HEK293 (cell line): ENCODE measurements at regions not wholly inside any gene's neighbourhood (a gene's known extent, or its start where the extent isn't known, plus 50 kb on each side); places are given as distances from the start of the nearest gene placed in this dataset.

ENCODE experiments used
- CTCF ChIA-PET: fragments of 350-600 bp; formaldehyde crosslinking; extraction: SDS; loops from one replicate; lab custom pipeline; 2021; ENCODE audit warnings: antibody characterized with exemption; lab: Yijun Ruan, JAX
- POLR2A ChIA-PET: fragments of 300-600 bp; formaldehyde crosslinking; extraction: SDS; loops from one replicate; lab custom pipeline; 2020; ENCODE audit warnings: antibody characterized with exemption, inconsistent platforms; lab: Yijun Ruan, JAX
- H3K27ac ChIP-seq: fragments of 200-500 bp; sonication (Bioruptor generic); 2 replicates; pipeline ENCODE4 v1.5.1; 2014; ENCODE audit warnings: low read depth, low read length, control low read depth, inconsistent platforms; ENCODE audit errors: extremely low read depth
- H3K36me3 ChIP-seq, 2 experiments: fragments of 200-500 bp in 1 of 2; sonication (Bioruptor generic) in 1 of 2; 1 replicate in 1 of 2; 2 replicates in 1 of 2; pipeline ENCODE4 v1.5.1; 2014 to 2017; ENCODE audit warnings: inconsistent platforms in 2 of 2, low read length in 2 of 2; ENCODE audit not compliant: control insufficient read depth in 2 of 2, insufficient read depth in 1 of 2
- H3K4me1 ChIP-seq: fragments of 200-500 bp; sonication (Bioruptor generic); 2 replicates; pipeline ENCODE4 v1.5.1; 2014; ENCODE audit warnings: mild to moderate bottlenecking, low read length, inconsistent platforms; ENCODE audit not compliant: control insufficient read depth, insufficient read depth
- H3K4me3 ChIP-seq: 2 replicates; pipeline ENCODE4 v1.5.1; 2011; ENCODE audit warnings: low read depth, mild to moderate bottlenecking, control low read depth, low read length, moderate library complexity
- H3K9me3 ChIP-seq: fragments of 200-500 bp; sonication (Bioruptor generic); 2 replicates; pipeline ENCODE4 v1.5.1; 2014; ENCODE audit warnings: low read depth, low read length, inconsistent platforms; ENCODE audit not compliant: control insufficient read depth, insufficient read depth
- GFI1B ChIP-seq: fragments of 450-650 bp; formaldehyde crosslinking; IDR thresholded peaks from 2 replicates; pipeline ENCODE4 v1.5.1; 2016; ENCODE audit warnings: missing biosample characterization, missing genetic modification characterization
- HOXD13 ChIP-seq: sonication (generic); formaldehyde crosslinking; IDR thresholded peaks from 2 replicates; pipeline ENCODE4 v1.8.0; 2022; ENCODE audit warnings: missing genetic modification reagents, borderline replicate concordance
- KLF16 ChIP-seq: fragments of 450-650 bp; formaldehyde crosslinking; IDR thresholded peaks from 2 replicates; pipeline ENCODE4 v1.5.1; 2017; ENCODE audit warnings: missing biosample characterization, missing genetic modification characterization
- MEIS1 ChIP-seq: sonication (generic); formaldehyde crosslinking; IDR thresholded peaks from 2 replicates; pipeline ENCODE4 v1.8.1; 2022; ENCODE audit warnings: missing genetic modification reagents, mild to moderate bottlenecking, borderline replicate concordance
- OSR2 ChIP-seq: fragments of 450-650 bp; formaldehyde crosslinking; IDR thresholded peaks from 2 replicates; pipeline ENCODE4 v1.5.1; 2016; ENCODE audit warnings: missing biosample characterization, missing genetic modification characterization
- SP7 ChIP-seq: fragments of 450-650 bp; formaldehyde crosslinking; IDR thresholded peaks from 2 replicates; pipeline ENCODE4 v1.5.1; 2016; ENCODE audit warnings: missing biosample characterization, missing genetic modification characterization
- TRIM28 ChIP-seq: IDR thresholded peaks from 2 replicates; pipeline ENCODE4 v1.6.1; 2011; ENCODE audit warnings: low read length, control low read depth, borderline replicate concordance
- ZBTB48 ChIP-seq: fragments of 450-650 bp; formaldehyde crosslinking; IDR thresholded peaks from 2 replicates; pipeline ENCODE4 v1.5.1; 2016; ENCODE audit warnings: missing biosample characterization, missing genetic modification characterization
- ZNF132 ChIP-seq: fragments of 450-650 bp; formaldehyde crosslinking; IDR thresholded peaks from 2 replicates; pipeline ENCODE4 v1.5.1; 2017; ENCODE audit warnings: missing biosample characterization, missing genetic modification characterization, borderline replicate concordance
- ZNF214 ChIP-seq: fragments of 450-650 bp; formaldehyde crosslinking; IDR thresholded peaks from 2 replicates; pipeline ENCODE4 v1.5.1; 2017; ENCODE audit warnings: missing biosample characterization, mild to moderate bottlenecking, missing genetic modification characterization, borderline replicate concordance
- ZNF248 ChIP-seq: fragments of 450-650 bp; formaldehyde crosslinking; IDR thresholded peaks from 2 replicates; pipeline ENCODE4 v1.5.1; 2017; ENCODE audit warnings: missing biosample characterization, missing genetic modification characterization
- ZNF324 ChIP-seq: fragments of 450-650 bp; formaldehyde crosslinking; IDR thresholded peaks from 2 replicates; pipeline ENCODE4 v1.5.1; 2016; ENCODE audit warnings: missing biosample characterization, missing genetic modification characterization
- ZNF366 ChIP-seq: fragments of 450-650 bp; formaldehyde crosslinking; conservative IDR thresholded peaks from 2 replicates; pipeline ENCODE4 v1.5.1; 2016; ENCODE audit warnings: missing biosample characterization, missing genetic modification characterization
- ZNF37A ChIP-seq: fragments of 450-650 bp; IDR thresholded peaks from 2 replicates; pipeline ENCODE4 v1.5.1; 2018; ENCODE audit warnings: missing biosample characterization, missing genetic modification characterization
- ZNF488 ChIP-seq: fragments of 450-650 bp; formaldehyde crosslinking; IDR thresholded peaks from 2 replicates; pipeline ENCODE4 v1.5.1; 2016; ENCODE audit warnings: missing biosample characterization, missing genetic modification characterization
- ZNF513 ChIP-seq: fragments of 450-650 bp; IDR thresholded peaks from 2 replicates; pipeline ENCODE4 v1.5.1; 2018; ENCODE audit warnings: missing biosample characterization, missing genetic modification characterization
- ZNF529 ChIP-seq: fragments of 450-650 bp; formaldehyde crosslinking; IDR thresholded peaks from 2 replicates; pipeline ENCODE4 v1.5.1; 2017; ENCODE audit warnings: missing genetic modification characterization, missing biosample characterization; ENCODE audit not compliant: insufficient replicate concordance
- ZNF558 ChIP-seq: fragments of 450-650 bp; formaldehyde crosslinking; IDR thresholded peaks from 2 replicates; pipeline ENCODE4 v1.5.1; 2016; ENCODE audit warnings: missing biosample characterization, missing genetic modification characterization
- ZNF600 ChIP-seq: fragments of 450-650 bp; formaldehyde crosslinking; IDR thresholded peaks from 2 replicates; pipeline ENCODE4 v1.5.1; 2016; ENCODE audit warnings: missing biosample characterization, missing genetic modification characterization
- ZNF701 ChIP-seq: fragments of 450-650 bp; formaldehyde crosslinking; IDR thresholded peaks from 2 replicates; pipeline ENCODE4 v1.5.1; 2016; ENCODE audit warnings: missing biosample characterization, missing genetic modification characterization
- ZNF747 ChIP-seq: fragments of 450-650 bp; formaldehyde crosslinking; IDR thresholded peaks from 2 replicates; pipeline ENCODE4 v1.5.1; 2016; ENCODE audit warnings: missing biosample characterization, missing genetic modification characterization
- TF ChIP-seq, protein P1 (sequence below): fragments of 450-650 bp; formaldehyde crosslinking; IDR thresholded peaks from 2 replicates; pipeline ENCODE4 v1.5.1; 2017; ENCODE audit warnings: missing biosample characterization, missing genetic modification characterization
- TF ChIP-seq, protein P2 (sequence below): IDR thresholded peaks from 2 replicates; pipeline ENCODE4 v1.6.1; 2011; ENCODE audit warnings: mild to moderate bottlenecking, low read depth, low read length, borderline replicate concordance
- TF ChIP-seq, protein P3 (sequence below): fragments of 450-650 bp; formaldehyde crosslinking; IDR thresholded peaks from 2 replicates; pipeline ENCODE4 v1.5.1; 2016; ENCODE audit warnings: missing biosample characterization, missing genetic modification characterization

DNA sequence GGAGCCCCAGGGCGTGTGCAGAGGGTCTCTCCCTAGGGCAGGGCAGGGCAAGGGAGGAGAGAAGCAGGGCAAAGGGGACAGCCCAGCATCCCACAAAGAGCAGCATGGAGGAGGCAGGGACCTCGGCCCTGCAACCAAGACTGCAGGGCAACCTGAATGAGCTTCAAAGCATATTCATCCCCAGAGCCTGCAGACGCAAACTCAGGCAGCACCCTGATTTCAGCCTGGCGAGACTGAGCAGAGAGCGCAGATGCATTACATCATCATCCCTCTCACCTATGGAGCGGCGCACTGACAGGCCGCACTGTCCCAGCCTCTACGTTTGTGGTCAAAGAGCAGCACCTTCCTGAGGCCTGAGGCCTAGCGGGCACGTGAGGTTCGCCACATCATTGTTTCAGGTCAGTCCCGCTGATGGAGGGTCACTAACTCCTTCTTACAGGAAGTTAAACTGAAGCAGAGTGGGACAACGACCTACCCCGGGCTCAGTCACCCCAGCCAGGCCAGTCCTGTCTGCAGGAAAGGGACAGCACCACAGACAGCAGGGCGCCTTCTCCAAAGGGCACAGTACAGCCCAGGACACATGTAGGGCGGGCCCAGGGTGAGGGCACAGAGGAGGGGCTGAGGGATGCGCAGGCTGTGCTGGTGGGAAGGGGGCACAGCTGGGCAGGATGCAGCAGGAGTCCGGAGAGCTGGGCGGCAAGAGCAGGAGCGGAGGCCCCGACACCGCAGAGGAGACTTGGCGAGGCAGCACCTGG lies 67.2 kb upstream of the RAB6C start:
- CTCF ChIA-PET = no interaction called here
- no peaks in the 10 kb centered on the region for H3K9me3 ChIP-seq
- no peak for TF ChIP-seq OSR2 (tag by site-specific recombination)
- TF ChIP-seq MEIS1 (CRISPR knock-in tag) = no peak
- TF ChIP-seq ZNF366 = no peak
- TF ChIP-seq ZNF558 (tag by site-specific recombination) = no peak
- TF ChIP-seq, all 188 proteins: peak for 0
- POLR2A ChIA-PET = no interaction called here
- Histone ChIP-seq H3K4me3 (no peak overlapping the region), H3K27ac (no peak overlapping the region), H3K4me1 (no peaks in the 10 kb centered on the region), H3K36me3 (no peaks in the 10 kb centered on the region)

- TF ChIP-seq ZBTB48 (tag by site-specific recombination) (no peak), GFI1B (tag by site-specific recombination) (no peak), ZNF37A (no peak), HOXD13 (CRISPR knock-in tag) (no peak), ZNF513 (tag by site-specific recombination) (no peak), TRIM28 (no peak), ZNF248 (no peak)
- POLR2A ChIA-PET = no interaction called here
- H3K4me1 ChIP-seq = no peaks in the 10 kb centered on the region
- H3K36me3 ChIP-seq = no peaks in the 10 kb centered on the region
- no peak overlapping the region for H3K27ac ChIP-seq
- no peak overlapping the region for H3K4me3 ChIP-seq
- H3K9me3 ChIP-seq = no peaks in the 10 kb centered on the region
- CTCF ChIA-PET = no interaction called here
Observed at GRCh38 chr2:129912871-129913694, 66.4 kb upstream of the RAB6C start.

DNA sequence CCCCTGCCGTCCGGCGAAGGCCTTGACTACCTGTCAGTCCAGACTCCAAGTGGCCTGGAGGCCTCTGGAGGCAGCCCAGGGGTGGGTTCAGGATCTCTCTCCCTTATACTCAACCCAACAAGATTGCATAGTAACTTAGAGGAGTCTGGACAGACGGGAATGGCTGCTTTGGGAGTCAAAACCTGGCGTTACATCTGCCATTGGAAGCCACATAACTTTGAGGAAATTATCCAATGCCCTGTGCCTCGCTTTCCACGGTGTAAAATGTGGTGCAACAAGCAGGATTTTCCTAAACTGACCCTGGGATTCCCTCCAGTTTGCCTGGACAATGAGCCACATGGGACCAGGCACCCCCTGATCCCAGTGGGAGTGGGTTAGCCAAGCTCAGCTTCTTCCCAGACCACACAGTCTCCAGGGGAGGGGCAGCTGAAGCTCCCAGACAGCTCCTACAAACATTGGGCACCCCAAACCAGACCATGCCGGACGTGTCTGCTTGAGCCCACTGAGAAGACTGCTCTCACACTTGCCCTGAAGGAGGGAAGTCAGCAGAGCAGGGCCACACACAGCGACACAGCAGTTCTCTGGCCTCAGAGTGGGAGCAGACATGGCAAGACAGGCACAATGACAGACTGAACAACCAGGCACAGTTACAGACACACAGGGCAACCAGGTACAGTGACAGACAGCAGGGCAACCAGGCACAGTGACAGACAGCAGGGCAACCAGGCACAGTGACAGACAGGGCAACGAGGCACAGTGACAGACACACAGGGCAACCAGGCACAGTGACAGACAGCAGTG lies 65.6 kb upstream of the RAB6C start:
- Histone ChIP-seq H3K27ac (no peak overlapping the region), H3K4me1 (no peaks in the 10 kb centered on the region), H3K9me3 (no peaks in the 10 kb centered on the region), H3K4me3 (no peak overlapping the region), H3K36me3 (no peaks in the 10 kb centered on the region)
- CTCF ChIA-PET = no interaction called here
- POLR2A ChIA-PET = no interaction called here
- TF ChIP-seq, protein P1, sequence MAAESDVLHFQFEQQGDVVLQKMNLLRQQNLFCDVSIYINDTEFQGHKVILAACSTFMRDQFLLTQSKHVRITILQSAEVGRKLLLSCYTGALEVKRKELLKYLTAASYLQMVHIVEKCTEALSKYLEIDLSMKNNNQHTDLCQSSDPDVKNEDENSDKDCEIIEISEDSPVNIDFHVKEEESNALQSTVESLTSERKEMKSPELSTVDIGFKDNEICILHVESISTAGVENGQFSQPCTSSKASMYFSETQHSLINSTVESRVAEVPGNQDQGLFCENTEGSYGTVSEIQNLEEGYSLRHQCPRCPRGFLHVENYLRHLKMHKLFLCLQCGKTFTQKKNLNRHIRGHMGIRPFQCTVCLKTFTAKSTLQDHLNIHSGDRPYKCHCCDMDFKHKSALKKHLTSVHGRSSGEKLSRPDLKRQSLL (tag by site-specific recombination) = no peak
- TF ChIP-seq ZNF132 (tag by site-specific recombination) = no peak
- no peak for TF ChIP-seq ZNF747 (tag by site-specific recombination)
- TF ChIP-seq SP7 = no peak
- TF ChIP-seq, protein P2, sequence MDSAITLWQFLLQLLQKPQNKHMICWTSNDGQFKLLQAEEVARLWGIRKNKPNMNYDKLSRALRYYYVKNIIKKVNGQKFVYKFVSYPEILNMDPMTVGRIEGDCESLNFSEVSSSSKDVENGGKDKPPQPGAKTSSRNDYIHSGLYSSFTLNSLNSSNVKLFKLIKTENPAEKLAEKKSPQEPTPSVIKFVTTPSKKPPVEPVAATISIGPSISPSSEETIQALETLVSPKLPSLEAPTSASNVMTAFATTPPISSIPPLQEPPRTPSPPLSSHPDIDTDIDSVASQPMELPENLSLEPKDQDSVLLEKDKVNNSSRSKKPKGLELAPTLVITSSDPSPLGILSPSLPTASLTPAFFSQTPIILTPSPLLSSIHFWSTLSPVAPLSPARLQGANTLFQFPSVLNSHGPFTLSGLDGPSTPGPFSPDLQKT = no peak
- TF ChIP-seq ZNF488 = no peak
- no peak for TF ChIP-seq ZNF529
- TF ChIP-seq ZNF600 (tag by site-specific recombination) = no peak
- TF ChIP-seq ZNF324 = no peak
- TF ChIP-seq, protein P3, sequence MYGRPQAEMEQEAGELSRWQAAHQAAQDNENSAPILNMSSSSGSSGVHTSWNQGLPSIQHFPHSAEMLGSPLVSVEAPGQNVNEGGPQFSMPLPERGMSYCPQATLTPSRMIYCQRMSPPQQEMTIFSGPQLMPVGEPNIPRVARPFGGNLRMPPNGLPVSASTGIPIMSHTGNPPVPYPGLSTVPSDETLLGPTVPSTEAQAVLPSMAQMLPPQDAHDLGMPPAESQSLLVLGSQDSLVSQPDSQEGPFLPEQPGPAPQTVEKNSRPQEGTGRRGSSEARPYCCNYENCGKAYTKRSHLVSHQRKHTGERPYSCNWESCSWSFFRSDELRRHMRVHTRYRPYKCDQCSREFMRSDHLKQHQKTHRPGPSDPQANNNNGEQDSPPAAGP (tag by site-specific recombination) = no peak
- no peak for TF ChIP-seq ZNF214
- no peak for TF ChIP-seq KLF16 (tag by site-specific recombination)
- no peak for TF ChIP-seq ZNF701 (tag by site-specific recombination)
- no peak for TF ChIP-seq OSR2 (tag by site-specific recombination)
